ENCODE measurements at regions not wholly inside any gene's neighbourhood (a gene's known extent, or its start where the extent isn't known, plus 50 kb on each side); places are given as distances from the start of the nearest gene placed in this dataset.

DNA sequence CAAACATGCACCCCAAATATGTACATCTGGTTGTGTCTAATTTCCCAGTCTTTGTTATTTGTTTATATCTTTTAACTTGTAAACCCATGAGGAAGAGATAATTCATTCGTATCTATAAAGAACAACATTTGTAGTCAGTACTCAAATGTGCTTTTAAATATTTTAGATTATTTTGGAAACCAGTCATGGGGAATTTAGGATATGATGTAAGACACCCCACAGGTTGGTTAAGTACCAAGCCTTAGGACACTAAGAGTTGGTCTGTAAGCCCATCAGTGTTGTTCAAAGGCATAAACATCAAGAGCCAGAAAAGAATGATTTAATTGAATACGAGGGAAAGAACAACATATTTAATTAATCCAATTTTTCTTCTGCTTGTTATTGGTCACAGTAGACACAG, 421.1 kb upstream of the SEMA3C start:
- no peak for TF ChIP-seq POLR2A (IDR thresholded peaks at IDR 0.05; ENCODE audit: extremely low read depth, insufficient read length)
- TF ChIP-seq, protein P1, sequence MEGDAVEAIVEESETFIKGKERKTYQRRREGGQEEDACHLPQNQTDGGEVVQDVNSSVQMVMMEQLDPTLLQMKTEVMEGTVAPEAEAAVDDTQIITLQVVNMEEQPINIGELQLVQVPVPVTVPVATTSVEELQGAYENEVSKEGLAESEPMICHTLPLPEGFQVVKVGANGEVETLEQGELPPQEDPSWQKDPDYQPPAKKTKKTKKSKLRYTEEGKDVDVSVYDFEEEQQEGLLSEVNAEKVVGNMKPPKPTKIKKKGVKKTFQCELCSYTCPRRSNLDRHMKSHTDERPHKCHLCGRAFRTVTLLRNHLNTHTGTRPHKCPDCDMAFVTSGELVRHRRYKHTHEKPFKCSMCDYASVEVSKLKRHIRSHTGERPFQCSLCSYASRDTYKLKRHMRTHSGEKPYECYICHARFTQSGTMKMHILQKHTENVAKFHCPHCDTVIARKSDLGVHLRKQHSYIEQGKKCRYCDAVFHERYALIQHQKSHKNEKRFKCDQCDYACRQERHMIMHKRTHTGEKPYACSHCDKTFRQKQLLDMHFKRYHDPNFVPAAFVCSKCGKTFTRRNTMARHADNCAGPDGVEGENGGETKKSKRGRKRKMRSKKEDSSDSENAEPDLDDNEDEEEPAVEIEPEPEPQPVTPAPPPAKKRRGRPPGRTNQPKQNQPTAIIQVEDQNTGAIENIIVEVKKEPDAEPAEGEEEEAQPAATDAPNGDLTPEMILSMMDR (IDR thresholded peaks at IDR 0.05; ENCODE audit: low read depth, low read length), result no peak
